ENCODE measurements at regions not wholly inside any gene's neighbourhood (a gene's known extent, or its start where the extent isn't known, plus 50 kb on each side); places are given as distances from the start of the nearest gene placed in this dataset.
A peak's percentile ranks its signal among the peaks of the same experiment; 100 is the strongest.
"Not testable (repeated sequence)": the region's sequence is repeated elsewhere in the genome, so short reads cannot be mapped to it uniquely, and the experiment has no call there.

GRCh38 chr10:34058845-34059614 lies 724.6 kb upstream of the NRP1 start:
- no peak for DNase-seq (ENCODE audit: low spot score)

GRCh38 chr10:34055410-34055985 lies 721.0 kb upstream of the NRP1 start:
- not testable (repeated sequence) for DNase-seq (ENCODE audit: low spot score)

GRCh38 chr10:34049887-34050286 lies 715.4 kb upstream of the NRP1 start:
- peak; percentile 11 for DNase-seq (ENCODE audit: low spot score)

- DNase-seq (ENCODE audit: low spot score): no peak
These were observed 715.0 kb upstream of the NRP1 start for GRCh38 chr10:34049469-34049868.

GRCh38 chr10:34047389-34047788 lies 712.9 kb upstream of the NRP1 start:
- no peak for DNase-seq (ENCODE audit: low spot score)

GRCh38 chr10:34046506-34047034 lies 712.1 kb upstream of the NRP1 start:
- DNase-seq (ENCODE audit: low spot score): no peak

- DNase-seq (ENCODE audit: low spot score): no peak
These were observed 711.2 kb upstream of the NRP1 start for GRCh38 chr10:34045571-34046190.

- DNase-seq (ENCODE audit: low spot score): no peak
These were observed 707.4 kb upstream of the NRP1 start for GRCh38 chr10:34041871-34042270.

GRCh38 chr10:34037499-34037898 lies 703.0 kb upstream of the NRP1 start:
- no peak for DNase-seq (ENCODE audit: low spot score)

- not testable (repeated sequence) for DNase-seq (ENCODE audit: low spot score)
These were observed 700.8 kb upstream of the NRP1 start for GRCh38 chr10:34035241-34035790.

- DNase-seq (ENCODE audit: low spot score): no peak
These were observed 698.6 kb upstream of the NRP1 start for GRCh38 chr10:34033078-34033477.

GRCh38 chr10:34032564-34032963 lies 698.1 kb upstream of the NRP1 start:
- DNase-seq (ENCODE audit: low spot score): no peak

GRCh38 chr10:34031400-34031799 lies 696.9 kb upstream of the NRP1 start:
- no peak for DNase-seq (ENCODE audit: low spot score)

GRCh38 chr10:34029455-34029854 lies 695.0 kb upstream of the NRP1 start:
- DNase-seq (ENCODE audit: low spot score): no peak

GRCh38 chr10:34028936-34029335 lies 694.5 kb upstream of the NRP1 start:
- no peak for DNase-seq (ENCODE audit: low spot score)

- peak; percentile 81 for DNase-seq (ENCODE audit: low spot score)
These were observed 690.4 kb upstream of the NRP1 start for GRCh38 chr10:34024693-34025425.

GRCh38 chr10:34024282-34024681 lies 689.8 kb upstream of the NRP1 start:
- DNase-seq (ENCODE audit: low spot score): no peak

GRCh38 chr10:34022195-34022594 lies 687.7 kb upstream of the NRP1 start:
- DNase-seq (ENCODE audit: low spot score): no peak

- no peak for DNase-seq (ENCODE audit: low spot score)
These were observed 684.3 kb upstream of the NRP1 start for GRCh38 chr10:34018784-34019183.

GRCh38 chr10:34018129-34018528 lies 683.7 kb upstream of the NRP1 start:
- peak; percentile 32 for DNase-seq (ENCODE audit: low spot score)

- no peak for DNase-seq (ENCODE audit: low spot score)
These were observed 682.8 kb upstream of the NRP1 start for GRCh38 chr10:34017281-34017680.

- DNase-seq (ENCODE audit: low spot score): no peak
These were observed 682.1 kb upstream of the NRP1 start for GRCh38 chr10:34016576-34016975.

Data from RKO (cell line).